HG03045 (cell line): ENCODE measurements at regions not wholly inside any gene's neighbourhood (a gene's known extent, or its start where the extent isn't known, plus 50 kb on each side); places are given as distances from the start of the nearest gene placed in this dataset.

ENCODE experiments used
- ATAC-seq: cut with Tn5 transposase; IDR thresholded peaks from one replicate; pipeline ENCODE4 v1.9.1; 2021; ENCODE audit warnings: mild to moderate bottlenecking, moderate library complexity; ENCODE audit not compliant: unreplicated experiment

- ATAC-seq, result no peak
These were observed 1327.7 kb downstream of the EFNB2 start for GRCh38 chr13:105207572-105208293.

GRCh38 chr13:105202354-105202753 is 1333.1 kb downstream of the EFNB2 start:
- ATAC-seq, result no peak

- ATAC-seq, result no peak
These were observed 1334.1 kb downstream of the EFNB2 start for GRCh38 chr13:105201351-105201750.

GRCh38 chr13:105200181-105200580 is 1335.3 kb downstream of the EFNB2 start:
- ATAC-seq, result no peak

GRCh38 chr13:105196052-105196451 is 1339.4 kb downstream of the EFNB2 start:
- ATAC-seq, result no peak

- ATAC-seq, result no peak
These were observed 1342.4 kb downstream of the EFNB2 start for GRCh38 chr13:105193026-105193425.

- ATAC-seq, result no peak
These were observed 1351.3 kb downstream of the EFNB2 start for GRCh38 chr13:105184201-105184600.

- ATAC-seq, result no peak
These were observed 1358.1 kb downstream of the EFNB2 start for GRCh38 chr13:105177265-105177900.

GRCh38 chr13:105170438-105170837 is 1365.0 kb downstream of the EFNB2 start:
- ATAC-seq, result no peak

- ATAC-seq, result no peak
These were observed 1367.2 kb downstream of the EFNB2 start for GRCh38 chr13:105168295-105168694.

GRCh38 chr13:105167385-105167784 is 1368.1 kb downstream of the EFNB2 start:
- no peak for ATAC-seq

- ATAC-seq, result peak; percentile 84
These were observed 1369.9 kb downstream of the EFNB2 start for GRCh38 chr13:105165449-105166125.

GRCh38 chr13:105159841-105160240 is 1375.6 kb downstream of the EFNB2 start:
- no peak for ATAC-seq

- ATAC-seq, result no peak
These were observed 1381.9 kb downstream of the EFNB2 start for GRCh38 chr13:105153611-105154010.

- ATAC-seq, result no peak
These were observed 1383.8 kb downstream of the EFNB2 start for GRCh38 chr13:105151639-105152038.

- ATAC-seq, result no peak
These were observed 1388.0 kb downstream of the EFNB2 start for GRCh38 chr13:105147461-105147860.

GRCh38 chr13:105144936-105145335 is 1390.5 kb downstream of the EFNB2 start:
- ATAC-seq, result no peak

GRCh38 chr13:105144020-105144419 is 1391.4 kb downstream of the EFNB2 start:
- ATAC-seq, result no peak

GRCh38 chr13:105142556-105142955 is 1392.9 kb downstream of the EFNB2 start:
- no peak for ATAC-seq

- ATAC-seq, result peak; percentile 98
These were observed 1395.8 kb downstream of the EFNB2 start for GRCh38 chr13:105139380-105140285.

- ATAC-seq, result peak; percentile 13
These were observed 1396.4 kb downstream of the EFNB2 start for GRCh38 chr13:105139048-105139379.
